Caco-2 (cell line): ENCODE measurements at regions not wholly inside any gene's neighbourhood (a gene's known extent, or its start where the extent isn't known, plus 50 kb on each side); places are given as distances from the start of the nearest gene placed in this dataset.

Experiments used
- BruUV-seq: library from RNA; stranded (reverse); fragments of 400-500 nt; replicated peaks from 2 replicates; lab custom pipeline; 2021; lab: Mats Ljungman, UMichigan
- CTCF ChIA-PET: fragments of 300-600 bp; sonication (Branson Sonifier 250); formaldehyde crosslinking; loops from one replicate; lab custom pipeline; 2022; ENCODE audit warnings: antibody characterized with exemption; lab: Charles Lee
- POLR2A ChIA-PET: fragments of 300-600 bp; sonication (Branson Sonifier 250); formaldehyde crosslinking; loops from one replicate; lab custom pipeline; 2022; ENCODE audit warnings: antibody characterized with exemption; lab: Charles Lee
- DNase-seq, 2 experiments: peaks; one replicate each; pipeline versions ENCODE4 v3.0.0 to v3.0.0-alpha.2; 2020 to 2022
- H3K27me3 ChIP-seq: replicated peaks from 2 replicates; pipeline ENCODE4 v1.6.0; 2011; ENCODE audit warnings: low read length; ENCODE audit not compliant: control insufficient read depth, insufficient read depth
- H3K36me3 ChIP-seq: 2 replicates; pipeline ENCODE4 v1.5.1; 2011; ENCODE audit warnings: low read length; ENCODE audit not compliant: control insufficient read depth, insufficient read depth
- H3K4me1 ChIP-seq: fragments of 250-450 bp; sonication (Bioruptor Pico); 2 replicates; pipeline ENCODE4 v1.5.1; 2020; ENCODE audit warnings: mild to moderate bottlenecking
- H3K4me3 ChIP-seq: 2 replicates; pipeline ENCODE4 v1.5.1; 2011; ENCODE audit warnings: low read depth, mild to moderate bottlenecking, control low read depth, low read length
- H3K9me3 ChIP-seq: fragments of 250-450 bp; sonication (Bioruptor Pico); 2 replicates; pipeline ENCODE4 v1.5.1; 2020; ENCODE audit warnings: mild to moderate bottlenecking, moderate library complexity
- H3K27ac Mint-ChIP-seq: one replicate; pipeline ENCODE4 v1.8.0; 2022; ENCODE audit warnings: mixed read lengths; ENCODE audit not compliant: unreplicated experiment
- H3K27me3 Mint-ChIP-seq: one replicate; pipeline ENCODE4 v1.8.0; 2022; ENCODE audit warnings: mixed read lengths; ENCODE audit not compliant: insufficient read depth, unreplicated experiment
- H3K36me3 Mint-ChIP-seq: one replicate; pipeline ENCODE4 v1.8.0; 2022; ENCODE audit warnings: mild to moderate bottlenecking, mixed read lengths; ENCODE audit not compliant: insufficient read depth, unreplicated experiment
- H3K4me1 Mint-ChIP-seq: one replicate; pipeline ENCODE4 v1.8.0; 2022; ENCODE audit warnings: low read depth, mixed read lengths; ENCODE audit not compliant: unreplicated experiment
- H3K4me3 Mint-ChIP-seq: one replicate; pipeline ENCODE4 v1.8.0; 2022; ENCODE audit warnings: mild to moderate bottlenecking, moderate library complexity, mixed read lengths; ENCODE audit not compliant: unreplicated experiment
- H3K9me3 Mint-ChIP-seq: one replicate; pipeline ENCODE4 v1.8.0; 2022; ENCODE audit warnings: mixed read lengths; ENCODE audit not compliant: unreplicated experiment
- intact Hi-C: fragments of 100-400 bp; cut with micrococcal nuclease; formaldehyde crosslinking; loops from one replicate; pipeline ENCODE4 v1.10.0; 2022; ENCODE audit not compliant: unreplicated experiment
- TF ChIP-seq, protein P1 (sequence below), 2 experiments: fragments of 200-600 bp in 1 of 2; IDR thresholded peaks; 1 replicate in 1 of 2; 2 replicates in 1 of 2; pipeline versions ENCODE4 v1.5.1 to v1.8.0; 2011 to 2022; ENCODE audit warnings: antibody characterized with exemption in 1 of 2, control low read depth in 1 of 2, inconsistent platforms in 1 of 2, low read depth in 1 of 2, low read length in 1 of 2, mild to moderate bottlenecking in 1 of 2, moderate library complexity in 1 of 2; ENCODE audit not compliant: insufficient read depth in 1 of 2, severe bottlenecking in 1 of 2, unreplicated experiment in 1 of 2

DNA sequence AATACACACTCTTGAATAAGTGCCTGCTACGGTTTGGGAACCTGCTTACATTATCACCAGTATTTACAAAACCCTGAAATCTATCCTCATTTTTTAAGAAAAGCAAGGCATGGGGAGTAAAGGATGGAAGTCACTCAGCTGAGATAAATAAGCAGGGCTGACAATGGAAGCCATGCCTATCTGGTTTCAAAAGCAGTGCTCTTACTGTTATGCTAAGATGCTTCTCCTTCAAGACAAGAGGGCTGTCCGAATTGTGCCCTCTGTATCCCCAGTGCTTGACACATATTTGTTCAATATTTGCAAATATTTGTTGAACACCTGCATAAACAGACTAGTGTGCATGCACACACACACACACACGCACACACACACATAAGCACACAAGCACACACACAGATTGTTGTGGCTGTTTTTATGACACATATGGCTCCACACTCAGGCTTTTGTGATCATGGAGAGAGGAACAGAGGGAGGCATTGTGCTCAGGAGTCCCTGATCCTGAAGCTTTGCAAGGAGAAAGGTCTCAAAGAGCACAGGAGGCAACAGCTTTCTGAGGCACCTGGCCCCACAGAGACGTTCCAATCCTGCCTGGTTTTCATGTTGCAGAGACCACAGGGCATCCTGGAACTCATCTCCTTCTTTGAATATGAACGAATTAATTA lies 401.6 kb upstream of the CDH11 start:
- Histone ChIP-seq H3K36me3 (no peaks in the 10 kb centered on the region), H3K9me3 (no peaks in the 10 kb centered on the region), H3K27me3 (no peaks in the 10 kb centered on the region), H3K4me1 (no peaks in the 10 kb centered on the region), H3K4me3 (no peak overlapping the region)
- POLR2A ChIA-PET, result no interaction called here
- TF ChIP-seq, protein P1, sequence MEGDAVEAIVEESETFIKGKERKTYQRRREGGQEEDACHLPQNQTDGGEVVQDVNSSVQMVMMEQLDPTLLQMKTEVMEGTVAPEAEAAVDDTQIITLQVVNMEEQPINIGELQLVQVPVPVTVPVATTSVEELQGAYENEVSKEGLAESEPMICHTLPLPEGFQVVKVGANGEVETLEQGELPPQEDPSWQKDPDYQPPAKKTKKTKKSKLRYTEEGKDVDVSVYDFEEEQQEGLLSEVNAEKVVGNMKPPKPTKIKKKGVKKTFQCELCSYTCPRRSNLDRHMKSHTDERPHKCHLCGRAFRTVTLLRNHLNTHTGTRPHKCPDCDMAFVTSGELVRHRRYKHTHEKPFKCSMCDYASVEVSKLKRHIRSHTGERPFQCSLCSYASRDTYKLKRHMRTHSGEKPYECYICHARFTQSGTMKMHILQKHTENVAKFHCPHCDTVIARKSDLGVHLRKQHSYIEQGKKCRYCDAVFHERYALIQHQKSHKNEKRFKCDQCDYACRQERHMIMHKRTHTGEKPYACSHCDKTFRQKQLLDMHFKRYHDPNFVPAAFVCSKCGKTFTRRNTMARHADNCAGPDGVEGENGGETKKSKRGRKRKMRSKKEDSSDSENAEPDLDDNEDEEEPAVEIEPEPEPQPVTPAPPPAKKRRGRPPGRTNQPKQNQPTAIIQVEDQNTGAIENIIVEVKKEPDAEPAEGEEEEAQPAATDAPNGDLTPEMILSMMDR (IDR thresholded peaks at IDR 0.05; ENCODE audit: insufficient read depth in 1 of 2, low read depth in 1 of 2, low read length in 1 of 2, severe bottlenecking in 1 of 2, unreplicated experiment in 1 of 2), result no peak
- CTCF ChIA-PET, result no interaction called here
- H3K4me3 Mint-ChIP-seq, result no peak overlapping the region
- no peaks in the 10 kb centered on the region for H3K36me3 Mint-ChIP-seq
- H3K27ac Mint-ChIP-seq, result no peak overlapping the region
- no peak for DNase-seq
- no peaks in the 10 kb centered on the region for H3K4me1 Mint-ChIP-seq
- intact Hi-C loops, result no loop called here
- no peaks in the 10 kb centered on the region for H3K9me3 Mint-ChIP-seq
- no TSS peak for BruUV-seq
- H3K27me3 Mint-ChIP-seq, result peaks cover 14% of the 10 kb centered on the region

DNA sequence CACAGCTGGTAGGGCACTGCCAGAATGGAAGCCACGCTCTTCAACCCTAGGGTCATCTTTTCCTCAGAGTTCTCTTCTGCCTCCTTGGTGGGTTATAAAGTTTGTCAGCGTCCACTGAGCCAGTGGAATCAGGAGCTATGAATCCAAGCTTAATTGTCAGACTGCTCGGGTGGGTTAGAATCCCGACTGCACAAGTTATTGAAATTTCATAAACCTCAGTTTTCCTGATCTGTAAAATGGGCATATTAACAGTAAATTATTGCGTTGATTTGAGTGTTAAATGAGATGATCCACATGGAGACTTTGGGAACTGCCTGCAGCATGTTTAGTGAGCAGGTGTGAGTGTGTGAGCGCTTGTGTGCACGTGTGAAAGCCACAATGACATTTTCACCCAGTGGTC lies 400.5 kb upstream of the CDH11 start:
- H3K4me1 Mint-ChIP-seq, result no peaks in the 10 kb centered on the region
- peaks cover 14% of the 10 kb centered on the region for H3K27me3 Mint-ChIP-seq
- DNase-seq, result no peak
- no peaks in the 10 kb centered on the region for H3K27me3 ChIP-seq
- TF ChIP-seq, protein P1 (IDR thresholded peaks at IDR 0.05; ENCODE audit: insufficient read depth in 1 of 2, low read depth in 1 of 2, low read length in 1 of 2, severe bottlenecking in 1 of 2, unreplicated experiment in 1 of 2), result no peak
- BruUV-seq, result no TSS peak
- H3K27ac Mint-ChIP-seq, result no peak overlapping the region
- ChIA-PET CTCF (no interaction called here), POLR2A (no interaction called here)
- H3K9me3 Mint-ChIP-seq, result no peaks in the 10 kb centered on the region
- no peaks in the 10 kb centered on the region for H3K36me3 Mint-ChIP-seq
- H3K4me1 ChIP-seq, result no peaks in the 10 kb centered on the region
- intact Hi-C loops, result no loop called here
- H3K4me3 ChIP-seq, result no peak overlapping the region
- no peak overlapping the region for H3K4me3 Mint-ChIP-seq
- H3K9me3 ChIP-seq, result no peaks in the 10 kb centered on the region
- no peaks in the 10 kb centered on the region for H3K36me3 ChIP-seq

DNA sequence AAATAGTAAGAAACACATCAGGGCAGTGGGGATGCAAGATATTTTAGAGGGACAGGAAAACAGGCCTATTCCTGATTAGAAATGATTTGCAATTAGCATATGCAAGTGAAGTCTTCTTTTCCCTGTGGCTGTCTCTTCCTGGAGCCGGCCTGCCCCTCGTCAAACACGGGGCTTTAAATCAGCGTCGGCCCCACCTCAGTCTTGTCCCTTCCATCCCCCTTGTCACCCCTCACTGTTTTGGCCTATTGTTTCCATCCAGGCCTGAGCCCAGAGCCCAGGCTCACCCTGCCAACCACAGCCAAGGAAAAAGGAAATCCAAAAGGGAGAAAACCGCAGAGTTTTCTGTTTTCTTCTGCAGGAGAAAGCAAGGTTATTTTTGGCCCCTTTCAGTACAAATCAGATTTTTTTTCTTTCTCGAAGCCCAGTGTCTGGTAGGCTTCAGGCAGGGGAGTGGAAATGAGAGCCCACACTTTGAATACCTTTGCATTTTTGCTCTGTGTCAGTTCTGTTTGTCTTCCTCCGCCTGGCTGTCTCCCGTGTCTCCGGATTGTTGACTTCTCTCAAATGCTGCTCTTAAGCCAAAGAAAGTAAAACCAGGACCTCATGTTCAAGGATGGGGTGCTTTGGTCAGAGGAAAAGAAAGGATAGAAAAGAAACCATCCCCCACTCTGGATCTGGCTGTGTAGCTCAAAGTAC lies 399.9 kb upstream of the CDH11 start:
- Mint-ChIP-seq H3K27me3 (peaks cover 14% of the 10 kb centered on the region), H3K4me3 (no peak overlapping the region), H3K9me3 (no peaks in the 10 kb centered on the region), H3K27ac (no peak overlapping the region), H3K36me3 (no peaks in the 10 kb centered on the region), H3K4me1 (no peaks in the 10 kb centered on the region)
- TF ChIP-seq, protein P1 (IDR thresholded peaks at IDR 0.05; ENCODE audit: insufficient read depth in 1 of 2, low read depth in 1 of 2, low read length in 1 of 2, severe bottlenecking in 1 of 2, unreplicated experiment in 1 of 2), result no peak
- intact Hi-C loops, result no loop called here
- no peak overlapping the region for H3K4me3 ChIP-seq
- no peaks in the 10 kb centered on the region for H3K36me3 ChIP-seq
- H3K27me3 ChIP-seq, result no peaks in the 10 kb centered on the region
- ChIA-PET POLR2A (no interaction called here), CTCF (no interaction called here)
- no TSS peak for BruUV-seq
- no peaks in the 10 kb centered on the region for H3K4me1 ChIP-seq
- no peak for DNase-seq
- H3K9me3 ChIP-seq, result no peaks in the 10 kb centered on the region
